ENCODE measurements at regions not wholly inside any gene's neighbourhood (a gene's known extent, or its start where the extent isn't known, plus 50 kb on each side); places are given as distances from the start of the nearest gene placed in this dataset.

DNA sequence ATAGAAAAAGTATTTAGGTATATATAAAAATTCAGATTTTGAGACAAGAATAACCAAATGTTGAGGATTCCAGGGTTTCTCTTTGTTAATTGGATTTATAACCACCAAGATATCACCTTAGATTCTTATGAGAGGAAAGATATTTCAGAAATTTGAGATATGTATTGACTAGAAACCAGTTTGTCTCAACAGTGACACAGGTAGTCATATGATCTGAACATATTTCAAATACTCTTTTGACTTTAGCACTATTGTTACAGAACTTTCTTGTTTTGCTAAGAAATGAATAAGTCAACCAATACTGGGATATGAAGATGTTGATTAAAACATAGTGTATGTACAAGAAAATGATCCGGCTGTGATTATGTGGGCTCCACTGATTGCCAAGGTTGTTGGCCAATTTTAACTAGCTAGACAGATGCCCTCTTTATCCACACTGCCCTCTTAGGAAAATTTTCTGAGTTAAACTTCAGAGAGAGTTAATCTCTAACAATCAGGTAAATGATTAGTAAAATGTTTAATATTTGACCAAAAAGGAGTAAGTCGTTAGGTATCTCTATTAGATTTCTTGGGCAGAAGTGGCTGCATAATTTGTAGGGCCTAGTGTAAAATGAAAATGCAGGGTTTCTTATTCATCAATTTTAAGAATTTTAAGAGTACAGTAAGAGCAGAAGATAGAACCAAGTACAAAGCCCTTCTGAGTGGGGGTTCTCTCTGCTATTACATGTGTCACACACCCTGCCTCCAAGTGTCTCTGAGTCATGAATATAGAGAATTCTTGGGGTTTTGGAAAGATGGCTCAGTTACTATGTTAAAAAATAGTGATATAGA lies 376.0 kb downstream of the TFEC start:
- FAIRE-seq (peak; percentile 82), DNase-seq (peak in 2 of 5 donors; percentile 65 to 66)
- no peaks in the 10 kb centered on the region for H3K36me3 ChIP-seq (ENCODE audit: control insufficient read depth in 2 of 3, insufficient read depth in 3 of 3, low read length in 3 of 3)
- intact Hi-C loops (cut with DNase I) = no loop called here
- TF ChIP-seq, protein P1, sequence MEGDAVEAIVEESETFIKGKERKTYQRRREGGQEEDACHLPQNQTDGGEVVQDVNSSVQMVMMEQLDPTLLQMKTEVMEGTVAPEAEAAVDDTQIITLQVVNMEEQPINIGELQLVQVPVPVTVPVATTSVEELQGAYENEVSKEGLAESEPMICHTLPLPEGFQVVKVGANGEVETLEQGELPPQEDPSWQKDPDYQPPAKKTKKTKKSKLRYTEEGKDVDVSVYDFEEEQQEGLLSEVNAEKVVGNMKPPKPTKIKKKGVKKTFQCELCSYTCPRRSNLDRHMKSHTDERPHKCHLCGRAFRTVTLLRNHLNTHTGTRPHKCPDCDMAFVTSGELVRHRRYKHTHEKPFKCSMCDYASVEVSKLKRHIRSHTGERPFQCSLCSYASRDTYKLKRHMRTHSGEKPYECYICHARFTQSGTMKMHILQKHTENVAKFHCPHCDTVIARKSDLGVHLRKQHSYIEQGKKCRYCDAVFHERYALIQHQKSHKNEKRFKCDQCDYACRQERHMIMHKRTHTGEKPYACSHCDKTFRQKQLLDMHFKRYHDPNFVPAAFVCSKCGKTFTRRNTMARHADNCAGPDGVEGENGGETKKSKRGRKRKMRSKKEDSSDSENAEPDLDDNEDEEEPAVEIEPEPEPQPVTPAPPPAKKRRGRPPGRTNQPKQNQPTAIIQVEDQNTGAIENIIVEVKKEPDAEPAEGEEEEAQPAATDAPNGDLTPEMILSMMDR (IDR thresholded peaks at IDR 0.05; ENCODE audit: borderline replicate concordance, extremely low read depth, insufficient read depth) = no peak
- H3K4me1 ChIP-seq (ENCODE audit: control insufficient read depth in 2 of 3, insufficient read depth in 2 of 3, low read depth in 1 of 3, low read length in 3 of 3) = peaks cover 0 to 6% (median 0%) of the 10 kb centered on the region in 3 donors
- no peaks in the 10 kb centered on the region for H3K27me3 ChIP-seq (ENCODE audit: control insufficient read depth, insufficient read depth, low read length)
- H3K9ac ChIP-seq (ENCODE audit: low read length in 3 of 3) = no peak overlapping the region
- H3K27ac ChIP-seq (ENCODE audit: low read depth in 2 of 2, low read length in 2 of 2) = peak overlapping the region in 1 of 2 donors; percentile 24
- H3K9me3 ChIP-seq (ENCODE audit: control insufficient read depth in 2 of 3, insufficient read depth in 1 of 3, low read length in 3 of 3) = no peaks in the 10 kb centered on the region
- H3K4me3 ChIP-seq (ENCODE audit: low read length in 3 of 3) = no peak overlapping the region

- no peak for FAIRE-seq
- TF ChIP-seq, protein P1 (IDR thresholded peaks at IDR 0.05; ENCODE audit: borderline replicate concordance, extremely low read depth, insufficient read depth) = no peak
Observed at GRCh38 chr7:115649429-115649828, 381.1 kb downstream of the TFEC start.

GRCh38 chr7:115647712-115648111 lies 382.9 kb downstream of the TFEC start:
- Histone ChIP-seq H3K9me3 (ENCODE audit: control insufficient read depth in 2 of 3, insufficient read depth in 1 of 3, low read length in 3 of 3) (no peaks in the 10 kb centered on the region), H3K9ac (ENCODE audit: low read length in 3 of 3) (no peak overlapping the region), H3K27ac (ENCODE audit: low read depth in 2 of 2, low read length in 2 of 2) (no peak overlapping the region), H3K36me3 (ENCODE audit: control insufficient read depth in 2 of 3, insufficient read depth in 3 of 3, low read length in 3 of 3) (no peaks in the 10 kb centered on the region), H3K4me1 (ENCODE audit: control insufficient read depth in 2 of 3, insufficient read depth in 2 of 3, low read depth in 1 of 3, low read length in 3 of 3) (no peaks in the 10 kb centered on the region), H3K27me3 (ENCODE audit: control insufficient read depth, insufficient read depth, low read length) (no peaks in the 10 kb centered on the region), H3K4me3 (ENCODE audit: low read length in 3 of 3) (no peak overlapping the region)
- TF ChIP-seq, protein P1 (IDR thresholded peaks at IDR 0.05; ENCODE audit: borderline replicate concordance, extremely low read depth, insufficient read depth) = no peak
- FAIRE-seq = no peak
- intact Hi-C loops (cut with DNase I) = no loop called here
- DNase-seq = no peak

More at GRCh38 chr7:115649429-115649828, 381.1 kb downstream of the TFEC start:
- peaks cover 0 to 1% (median 0%) of the 10 kb centered on the region in 3 donors for H3K4me1 ChIP-seq (ENCODE audit: control insufficient read depth in 2 of 3, insufficient read depth in 2 of 3, low read depth in 1 of 3, low read length in 3 of 3)
- H3K36me3 ChIP-seq (ENCODE audit: control insufficient read depth in 2 of 3, insufficient read depth in 3 of 3, low read length in 3 of 3) = no peaks in the 10 kb centered on the region
- no peak overlapping the region for H3K9ac ChIP-seq (ENCODE audit: low read length in 3 of 3)
- H3K9me3 ChIP-seq (ENCODE audit: control insufficient read depth in 2 of 3, insufficient read depth in 1 of 3, low read length in 3 of 3) = no peaks in the 10 kb centered on the region
- H3K4me3 ChIP-seq (ENCODE audit: low read length in 3 of 3) = no peak overlapping the region
- no peak overlapping the region for H3K27ac ChIP-seq (ENCODE audit: low read depth in 2 of 2, low read length in 2 of 2)
- no peak for DNase-seq
- intact Hi-C loops (cut with DNase I) = no loop called here
- no peaks in the 10 kb centered on the region for H3K27me3 ChIP-seq (ENCODE audit: control insufficient read depth, insufficient read depth, low read length)
